ENCODE measurements at regions not wholly inside any gene's neighbourhood (a gene's known extent, or its start where the extent isn't known, plus 50 kb on each side); places are given as distances from the start of the nearest gene placed in this dataset.

- Mint-ChIP-seq H3K4me1 (ENCODE audit: low read depth) (peaks cover 2% of the 10 kb centered on the region), H3K27me3 (no peaks in the 10 kb centered on the region), H3K27ac (no peak overlapping the region), H3K4me3 (no peak overlapping the region), H3K9me3 (peaks cover 53% of the 10 kb centered on the region), H3K36me3 (ENCODE audit: low read depth) (peaks cover 89% of the 10 kb centered on the region)
- DNase-seq = no peak
Measured at GRCh38 chr4:123043793-123044425, 121.5 kb upstream of the NUDT6 start.

DNA sequence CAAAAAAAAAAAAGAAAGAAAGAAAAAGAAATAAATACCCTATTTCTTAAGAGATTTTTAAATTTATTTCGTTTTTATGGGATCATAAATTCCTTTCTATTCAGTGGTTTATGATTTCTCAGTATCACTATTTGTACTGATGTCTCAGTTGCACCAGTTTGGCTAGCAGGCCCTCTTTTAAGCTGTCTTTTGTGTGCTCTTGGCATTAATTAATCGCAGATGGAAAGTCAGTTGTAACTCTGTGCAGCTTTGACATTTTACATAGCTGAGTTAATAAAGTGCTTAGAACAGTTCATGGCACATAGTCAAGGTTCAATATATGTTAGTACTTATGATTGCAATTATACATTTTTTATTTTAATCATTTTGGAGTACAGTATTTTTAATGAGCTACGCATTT is 123.7 kb upstream of the NUDT6 start:
- H3K4me1 Mint-ChIP-seq (ENCODE audit: low read depth) = peaks cover 6% of the 10 kb centered on the region
- no peak overlapping the region for H3K4me3 Mint-ChIP-seq
- DNase-seq = no peak
- H3K36me3 Mint-ChIP-seq (ENCODE audit: low read depth) = peaks cover 87% of the 10 kb centered on the region
- no peak overlapping the region for H3K27ac Mint-ChIP-seq
- peaks cover 63% of the 10 kb centered on the region for H3K9me3 Mint-ChIP-seq
- H3K27me3 Mint-ChIP-seq = no peaks in the 10 kb centered on the region

DNA sequence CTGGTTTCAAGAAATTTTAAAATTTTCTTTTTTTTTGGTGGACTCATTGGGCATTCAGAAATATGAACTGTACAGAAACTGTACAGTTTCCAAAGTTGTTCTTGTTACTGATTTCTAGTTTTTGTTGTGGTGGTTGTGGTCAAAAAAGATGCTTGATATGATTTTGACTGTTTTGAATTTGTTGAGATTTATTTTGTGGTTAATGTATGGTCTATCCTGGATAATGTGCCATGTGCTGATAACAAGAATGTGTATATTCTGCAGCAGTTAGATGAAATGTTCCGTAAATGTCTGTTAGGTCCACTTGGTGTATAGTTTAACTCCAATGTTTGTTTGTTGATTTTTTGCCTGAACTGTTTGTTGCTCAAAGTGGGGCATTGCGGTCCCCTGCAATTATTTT is 127.6 kb upstream of the NUDT6 start:
- no peak overlapping the region for H3K4me3 Mint-ChIP-seq
- H3K27ac Mint-ChIP-seq = no peak overlapping the region
- peaks cover 82% of the 10 kb centered on the region for H3K36me3 Mint-ChIP-seq (ENCODE audit: low read depth)
- peaks cover 6% of the 10 kb centered on the region for H3K4me1 Mint-ChIP-seq (ENCODE audit: low read depth)
- no peak for DNase-seq
- H3K9me3 Mint-ChIP-seq = peaks cover 48% of the 10 kb centered on the region
- no peaks in the 10 kb centered on the region for H3K27me3 Mint-ChIP-seq

DNA sequence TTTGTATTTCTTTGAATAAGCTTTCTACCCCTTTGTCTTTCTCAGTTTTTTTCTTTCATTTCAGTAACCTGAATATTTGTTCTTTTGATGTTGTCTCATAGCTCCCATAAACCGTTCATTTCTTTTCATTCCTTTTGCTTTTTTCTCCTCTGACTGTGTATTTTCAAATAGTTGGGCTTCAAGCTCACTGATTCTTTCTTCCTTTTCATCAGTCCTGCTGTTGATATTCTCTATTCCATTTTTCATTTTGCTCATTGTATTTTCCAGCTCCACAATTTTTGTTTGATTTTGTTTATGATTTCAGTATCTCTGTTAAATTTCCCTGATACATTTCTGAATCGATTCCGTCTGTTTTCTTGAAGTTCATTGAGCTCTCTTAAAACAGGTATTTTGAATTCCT is 129.6 kb upstream of the NUDT6 start:
- no peak for DNase-seq
- Mint-ChIP-seq H3K4me1 (ENCODE audit: low read depth) (peaks cover 6% of the 10 kb centered on the region), H3K36me3 (ENCODE audit: low read depth) (peaks cover 77% of the 10 kb centered on the region), H3K9me3 (peaks cover 37% of the 10 kb centered on the region), H3K27me3 (no peaks in the 10 kb centered on the region), H3K27ac (no peak overlapping the region), H3K4me3 (no peak overlapping the region)

DNA sequence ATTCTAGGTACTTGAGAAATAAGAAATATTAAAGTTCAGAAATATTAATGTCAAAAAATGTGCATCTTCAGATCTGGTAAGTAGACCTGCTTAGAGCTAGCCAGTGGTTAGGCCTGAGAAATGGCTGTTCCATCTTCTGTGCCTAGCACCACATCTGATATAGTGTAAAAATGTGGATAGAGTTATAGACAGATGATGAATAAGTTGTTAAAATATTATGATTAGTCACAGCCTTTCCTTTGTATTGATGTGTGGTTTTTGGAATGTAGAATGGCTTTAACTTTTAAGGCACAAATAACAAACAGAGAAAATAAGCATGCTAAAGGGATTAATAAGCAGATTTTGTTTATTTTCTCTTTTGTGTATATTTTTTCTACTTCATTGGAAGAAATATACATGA is 133.5 kb upstream of the NUDT6 start:
- no peak overlapping the region for H3K27ac Mint-ChIP-seq
- peaks cover 73% of the 10 kb centered on the region for H3K36me3 Mint-ChIP-seq (ENCODE audit: low read depth)
- no peaks in the 10 kb centered on the region for H3K4me1 Mint-ChIP-seq (ENCODE audit: low read depth)
- H3K9me3 Mint-ChIP-seq = peaks cover 21% of the 10 kb centered on the region
- no peak for DNase-seq
- no peak overlapping the region for H3K4me3 Mint-ChIP-seq
- no peaks in the 10 kb centered on the region for H3K27me3 Mint-ChIP-seq

DNA sequence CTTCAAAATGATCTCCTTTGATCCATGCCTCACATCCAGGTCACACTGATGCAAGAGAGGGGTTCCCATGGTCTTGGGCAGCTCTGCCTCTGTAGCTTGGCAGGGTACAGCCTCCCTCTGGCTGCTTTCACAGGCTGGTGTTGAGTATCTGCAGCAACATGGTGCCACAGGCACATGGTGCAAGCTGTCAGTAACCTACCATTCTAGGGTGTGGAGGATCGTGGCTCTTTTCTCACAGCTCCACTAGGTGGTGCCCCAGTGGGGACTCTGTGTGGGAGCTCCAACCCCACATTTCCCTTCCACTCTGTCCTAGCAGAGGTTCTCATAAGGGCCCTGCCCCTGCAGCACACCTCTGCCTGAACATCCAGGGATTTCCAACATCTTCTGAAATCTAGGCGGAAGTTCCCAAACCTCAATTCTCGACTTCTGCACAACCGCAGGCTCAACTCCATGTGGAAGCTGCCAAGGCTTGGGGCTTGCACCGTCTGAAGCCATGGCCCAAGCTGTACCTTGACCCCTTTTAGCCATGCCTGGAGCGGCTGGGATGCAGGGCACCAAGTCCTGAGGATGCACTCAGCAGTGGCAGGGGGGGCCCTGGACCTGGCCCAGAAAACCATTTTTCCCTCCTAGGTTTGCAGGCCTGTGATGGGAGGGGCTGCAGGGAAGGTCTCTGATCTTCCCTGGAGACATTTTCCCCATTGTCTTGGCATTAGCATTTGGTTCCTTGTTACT is 137.8 kb upstream of the NUDT6 start:
- H3K4me1 Mint-ChIP-seq (ENCODE audit: low read depth) = no peaks in the 10 kb centered on the region
- no peak overlapping the region for H3K4me3 Mint-ChIP-seq
- DNase-seq = no peak
- peaks cover 12% of the 10 kb centered on the region for H3K9me3 Mint-ChIP-seq
- no peak overlapping the region for H3K27ac Mint-ChIP-seq
- peaks cover 72% of the 10 kb centered on the region for H3K36me3 Mint-ChIP-seq (ENCODE audit: low read depth)
- no peaks in the 10 kb centered on the region for H3K27me3 Mint-ChIP-seq

GRCh38 chr4:123064390-123064789 is 142.0 kb upstream of the NUDT6 start:
- H3K4me3 Mint-ChIP-seq = no peak overlapping the region
- H3K9me3 Mint-ChIP-seq = peaks cover 3% of the 10 kb centered on the region
- no peaks in the 10 kb centered on the region for H3K4me1 Mint-ChIP-seq (ENCODE audit: low read depth)
- DNase-seq = no peak
- H3K27me3 Mint-ChIP-seq = no peaks in the 10 kb centered on the region
- H3K27ac Mint-ChIP-seq = no peak overlapping the region
- peaks cover 50% of the 10 kb centered on the region for H3K36me3 Mint-ChIP-seq (ENCODE audit: low read depth)

GRCh38 chr4:123068081-123068480 is 145.7 kb upstream of the NUDT6 start:
- H3K27ac Mint-ChIP-seq = no peak overlapping the region
- DNase-seq = no peak
- H3K4me3 Mint-ChIP-seq = no peak overlapping the region
- H3K27me3 Mint-ChIP-seq = no peaks in the 10 kb centered on the region
- H3K36me3 Mint-ChIP-seq (ENCODE audit: low read depth) = peaks cover 24% of the 10 kb centered on the region
- H3K9me3 Mint-ChIP-seq = no peaks in the 10 kb centered on the region
- no peaks in the 10 kb centered on the region for H3K4me1 Mint-ChIP-seq (ENCODE audit: low read depth)

DNA sequence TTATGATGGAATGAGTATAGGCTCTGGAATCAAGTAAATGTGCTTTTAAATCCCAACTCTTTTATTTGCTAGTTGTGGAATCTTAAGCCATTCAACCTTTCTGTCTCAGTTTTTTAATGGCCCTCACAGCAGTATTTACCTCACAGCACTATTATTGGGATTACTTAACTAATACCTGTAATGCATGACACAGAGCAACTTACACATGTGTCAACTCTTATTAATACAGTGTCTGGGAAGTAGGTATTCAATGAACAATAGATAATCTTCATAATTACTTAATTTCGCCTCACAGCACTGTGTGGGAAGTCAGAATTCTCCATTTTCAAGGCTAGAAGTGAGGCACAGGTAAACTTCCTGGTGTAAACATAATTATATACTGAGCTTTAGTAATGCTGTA is 149.7 kb upstream of the NUDT6 start:
- Mint-ChIP-seq H3K27ac (no peak overlapping the region), H3K4me1 (ENCODE audit: low read depth) (no peaks in the 10 kb centered on the region), H3K27me3 (no peaks in the 10 kb centered on the region), H3K4me3 (no peak overlapping the region), H3K36me3 (ENCODE audit: low read depth) (peaks cover 17% of the 10 kb centered on the region), H3K9me3 (no peaks in the 10 kb centered on the region)
- no peak for DNase-seq

- H3K4me1 Mint-ChIP-seq (ENCODE audit: low read depth) = no peaks in the 10 kb centered on the region
- H3K27ac Mint-ChIP-seq = no peak overlapping the region
- H3K4me3 Mint-ChIP-seq = no peak overlapping the region
- no peaks in the 10 kb centered on the region for H3K9me3 Mint-ChIP-seq
- DNase-seq = no peak
- H3K27me3 Mint-ChIP-seq = no peaks in the 10 kb centered on the region
- H3K36me3 Mint-ChIP-seq (ENCODE audit: low read depth) = peaks cover 27% of the 10 kb centered on the region
Measured at GRCh38 chr4:123073650-123074049, 151.3 kb upstream of the NUDT6 start.

DNA sequence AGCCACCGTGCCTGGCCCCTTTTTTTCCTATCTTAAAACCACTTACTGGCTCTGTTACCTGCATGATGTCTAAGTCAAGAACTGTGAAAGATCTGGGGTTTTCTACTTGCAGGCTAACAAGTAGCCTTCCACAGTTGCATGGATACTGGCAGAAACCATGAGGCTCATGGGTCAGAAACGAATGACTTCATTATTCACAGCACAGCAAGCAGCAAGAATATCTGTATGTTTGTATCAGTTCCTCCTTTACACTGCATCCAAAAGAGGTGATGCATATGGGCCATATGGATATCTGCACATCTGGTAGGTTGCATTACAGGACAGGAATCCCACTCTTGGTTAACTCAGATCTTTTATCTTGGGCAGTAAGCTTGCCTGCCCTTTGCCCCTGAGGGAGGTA is 154.9 kb upstream of the NUDT6 start:
- Mint-ChIP-seq H3K27me3 (no peaks in the 10 kb centered on the region), H3K9me3 (no peaks in the 10 kb centered on the region), H3K27ac (no peak overlapping the region), H3K4me1 (ENCODE audit: low read depth) (no peaks in the 10 kb centered on the region), H3K4me3 (no peak overlapping the region), H3K36me3 (ENCODE audit: low read depth) (peaks cover 48% of the 10 kb centered on the region)
- no peak for DNase-seq

- Mint-ChIP-seq H3K4me1 (ENCODE audit: low read depth) (peaks cover 2% of the 10 kb centered on the region), H3K4me3 (no peak overlapping the region), H3K27ac (no peak overlapping the region), H3K9me3 (no peaks in the 10 kb centered on the region), H3K27me3 (no peaks in the 10 kb centered on the region), H3K36me3 (ENCODE audit: low read depth) (peaks cover 67% of the 10 kb centered on the region)
- DNase-seq = no peak
Measured at GRCh38 chr4:123081971-123082370, 159.6 kb upstream of the NUDT6 start.

GRCh38 chr4:123083646-123084045 is 161.2 kb upstream of the NUDT6 start:
- DNase-seq = no peak
- Mint-ChIP-seq H3K27me3 (no peaks in the 10 kb centered on the region), H3K4me1 (ENCODE audit: low read depth) (peaks cover 2% of the 10 kb centered on the region), H3K36me3 (ENCODE audit: low read depth) (peaks cover 70% of the 10 kb centered on the region), H3K4me3 (no peak overlapping the region), H3K27ac (no peak overlapping the region), H3K9me3 (no peaks in the 10 kb centered on the region)

DNA sequence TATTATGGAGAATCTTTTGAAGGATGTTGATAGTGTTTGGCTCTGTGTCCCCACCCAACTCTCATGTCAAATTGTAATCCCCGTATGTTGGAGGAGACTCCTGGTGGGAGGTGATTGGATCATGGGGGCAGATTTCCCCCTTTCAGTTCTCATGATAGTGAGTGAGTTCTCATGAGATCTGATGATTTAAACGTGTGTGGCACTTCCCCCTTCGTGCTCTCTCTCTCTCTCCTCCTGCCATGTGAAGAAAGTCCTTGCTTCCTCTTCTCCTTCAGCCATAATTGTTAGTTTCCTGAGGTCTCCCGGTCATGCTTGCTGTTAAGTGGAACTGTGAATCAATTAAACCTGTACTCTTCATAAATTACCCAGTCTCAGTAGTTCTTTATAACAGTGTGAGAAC is 166.1 kb upstream of the NUDT6 start:
- peaks cover 2% of the 10 kb centered on the region for H3K4me1 Mint-ChIP-seq (ENCODE audit: low read depth)
- no peak overlapping the region for H3K4me3 Mint-ChIP-seq
- DNase-seq = no peak
- no peak overlapping the region for H3K27ac Mint-ChIP-seq
- no peaks in the 10 kb centered on the region for H3K9me3 Mint-ChIP-seq
- H3K27me3 Mint-ChIP-seq = no peaks in the 10 kb centered on the region
- peaks cover 69% of the 10 kb centered on the region for H3K36me3 Mint-ChIP-seq (ENCODE audit: low read depth)

DNA sequence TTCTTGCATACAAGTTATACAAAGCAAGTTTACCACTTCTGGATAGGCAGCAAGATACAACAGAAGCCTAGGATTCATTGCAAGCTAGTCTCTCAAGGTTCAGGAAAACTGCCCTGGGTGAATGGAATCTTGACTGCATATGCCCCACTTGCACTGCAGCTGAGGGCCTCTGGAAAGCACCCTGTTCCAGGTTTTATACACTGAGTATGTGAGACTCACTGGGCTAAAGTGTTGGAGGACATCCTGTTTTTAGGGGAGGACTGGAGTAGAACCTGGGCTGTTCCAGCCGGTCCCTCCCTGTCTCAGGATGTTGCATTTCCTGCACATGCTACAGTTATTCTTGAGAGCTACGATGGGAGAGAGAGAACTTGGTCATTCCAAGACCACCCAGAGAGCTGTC is 168.5 kb upstream of the NUDT6 start:
- peaks cover 2% of the 10 kb centered on the region for H3K4me1 Mint-ChIP-seq (ENCODE audit: low read depth)
- H3K4me3 Mint-ChIP-seq = no peak overlapping the region
- no peak overlapping the region for H3K27ac Mint-ChIP-seq
- no peaks in the 10 kb centered on the region for H3K9me3 Mint-ChIP-seq
- no peak for DNase-seq
- no peaks in the 10 kb centered on the region for H3K27me3 Mint-ChIP-seq
- peaks cover 64% of the 10 kb centered on the region for H3K36me3 Mint-ChIP-seq (ENCODE audit: low read depth)
